ENCODE measurements at regions not wholly inside any gene's neighbourhood (a gene's known extent, or its start where the extent isn't known, plus 50 kb on each side); places are given as distances from the start of the nearest gene placed in this dataset.

DNA sequence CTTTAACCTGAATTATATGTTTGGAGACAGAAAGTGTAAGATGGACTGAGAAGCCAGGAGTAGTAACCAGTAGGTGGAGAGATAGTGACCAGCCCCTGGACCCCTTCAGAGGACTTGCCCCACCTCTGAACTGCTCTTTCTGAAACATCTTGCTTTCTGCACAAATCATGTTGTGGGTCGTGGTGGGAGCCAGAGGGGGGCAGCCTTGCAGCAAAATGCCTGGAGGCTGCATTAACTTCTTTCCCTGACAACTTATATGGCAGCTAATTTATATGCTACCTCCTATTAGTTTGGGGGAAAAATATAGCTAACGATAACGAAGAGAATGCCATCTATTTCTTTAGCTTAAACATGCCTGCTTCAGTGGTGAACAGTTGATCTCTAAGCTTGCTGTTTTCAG, 859.8 kb downstream of the MAFB start:
- Histone ChIP-seq H3K27me3 (no peaks in the 10 kb centered on the region), H3K27ac (no peak overlapping the region), H3K36me3 (no peaks in the 10 kb centered on the region), H3K4me1 (ENCODE audit: insufficient read depth) (no peaks in the 10 kb centered on the region), H3K4me3 (no peak overlapping the region), H3K9me3 (no peaks in the 10 kb centered on the region)
- WGBS, 3 donors, result 20 to 28% (median 21%) methylated on average over 3 of the region's 3 CpGs
- TF ChIP-seq EP300 (IDR thresholded peaks at IDR 0.05) (no peak), CTCF (IDR thresholded peaks at IDR 0.05) (no peak), POLR2A (IDR thresholded peaks at IDR 0.05) (no peak)
- intact Hi-C loops (cut with DNase I), result no loop called here
- DNase-seq, result no peak

GRCh38 chr20:39825950-39826349, 863.1 kb downstream of the MAFB start:
- Histone ChIP-seq H3K9me3 (no peaks in the 10 kb centered on the region), H3K4me1 (ENCODE audit: insufficient read depth) (no peaks in the 10 kb centered on the region), H3K36me3 (no peaks in the 10 kb centered on the region), H3K27ac (no peak overlapping the region), H3K4me3 (no peak overlapping the region), H3K27me3 (no peaks in the 10 kb centered on the region)
- intact Hi-C loops (cut with DNase I), result no loop called here
- TF ChIP-seq POLR2A (IDR thresholded peaks at IDR 0.05), result no peak
- TF ChIP-seq EP300 (IDR thresholded peaks at IDR 0.05), result no peak
- no peak for TF ChIP-seq CTCF (IDR thresholded peaks at IDR 0.05)
- 83 to 85% (median 83%) methylated on average over 3 of the region's 3 CpGs for WGBS, 3 donors
- DNase-seq, result no peak

- Histone ChIP-seq H3K4me1 (ENCODE audit: insufficient read depth) (no peaks in the 10 kb centered on the region), H3K27ac (no peak overlapping the region), H3K27me3 (no peaks in the 10 kb centered on the region), H3K4me3 (no peak overlapping the region), H3K9me3 (no peaks in the 10 kb centered on the region), H3K36me3 (no peaks in the 10 kb centered on the region)
- 87 to 90% (median 89%) methylated on average over 3 of the region's 3 CpGs for WGBS, 3 donors
- DNase-seq, result no peak
- TF ChIP-seq CTCF (IDR thresholded peaks at IDR 0.05), result no peak
- no peak for TF ChIP-seq EP300 (IDR thresholded peaks at IDR 0.05)
- TF ChIP-seq POLR2A (IDR thresholded peaks at IDR 0.05), result no peak
- intact Hi-C loops (cut with DNase I), result no loop called here
Observed at GRCh38 chr20:39825524-39825923, 863.4 kb downstream of the DHX35 start.

DNA sequence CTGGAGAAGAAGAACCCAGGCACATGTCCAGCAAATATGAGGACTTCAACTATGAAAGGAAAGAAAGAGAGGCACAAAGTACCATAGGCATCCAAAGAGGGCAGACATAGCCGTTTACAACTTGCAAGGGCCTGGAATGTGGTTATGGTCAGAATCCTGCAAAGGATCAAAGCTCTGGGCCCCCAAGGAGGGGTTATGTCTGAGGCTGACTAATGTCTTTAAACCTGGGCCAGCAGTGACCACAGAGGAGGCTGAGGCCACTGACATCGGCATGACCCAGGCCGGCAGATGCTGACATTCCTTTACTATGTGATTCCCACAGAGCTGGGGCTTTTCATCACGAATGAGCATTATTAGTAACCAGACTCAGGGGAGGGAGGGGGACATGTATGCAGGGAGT, 861.1 kb downstream of the DHX35 start:
- Histone ChIP-seq H3K4me3 (no peak overlapping the region), H3K4me1 (ENCODE audit: insufficient read depth) (no peaks in the 10 kb centered on the region), H3K27ac (no peak overlapping the region), H3K36me3 (no peaks in the 10 kb centered on the region), H3K27me3 (no peaks in the 10 kb centered on the region), H3K9me3 (no peaks in the 10 kb centered on the region)
- WGBS, 3 donors, result 14 to 31% (median 16%) methylated on average over 4 of the region's 4 CpGs
- TF ChIP-seq CTCF (IDR thresholded peaks at IDR 0.05) (no peak), EP300 (IDR thresholded peaks at IDR 0.05) (no peak), POLR2A (IDR thresholded peaks at IDR 0.05) (no peak)
- intact Hi-C loops (cut with DNase I), result no loop called here
- DNase-seq, result peak in 1 of 5 donors; percentile 33

DNA sequence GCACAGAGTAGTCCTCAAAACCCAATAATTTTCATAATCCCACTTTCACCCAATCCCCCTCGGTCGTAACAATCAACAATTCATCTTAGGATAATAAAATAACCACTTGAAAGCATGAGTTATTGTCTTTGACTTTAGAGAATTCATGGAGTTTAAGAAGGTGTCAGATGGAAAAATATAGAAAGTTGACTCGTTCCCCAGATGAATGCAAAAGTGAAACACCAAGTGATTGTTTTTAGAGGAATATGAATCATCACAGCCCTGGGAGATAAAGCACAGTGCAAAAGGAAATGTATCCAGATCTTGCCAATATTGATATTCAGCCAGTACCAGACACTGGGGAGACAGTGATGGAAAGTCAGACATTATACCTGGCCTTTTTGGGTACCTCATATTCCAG, 860.5 kb downstream of the DHX35 start:
- H3K27ac ChIP-seq, result no peak overlapping the region

More for the DNA sequence above, 860.5 kb downstream of the DHX35 start:
- intact Hi-C loops (cut with DNase I), result no loop called here
- Histone ChIP-seq H3K36me3 (no peaks in the 10 kb centered on the region), H3K9me3 (no peaks in the 10 kb centered on the region), H3K4me1 (ENCODE audit: insufficient read depth) (no peaks in the 10 kb centered on the region), H3K27me3 (no peaks in the 10 kb centered on the region), H3K4me3 (no peak overlapping the region)
- 26 to 29% (median 27%) methylated on average over 3 of the region's 3 CpGs for WGBS, 3 donors
- DNase-seq, result no peak
- no peak for TF ChIP-seq EP300 (IDR thresholded peaks at IDR 0.05)

Data from ovary (tissue), 7 donors.